ENCODE measurements at regions not wholly inside any gene's neighbourhood (a gene's known extent, or its start where the extent isn't known, plus 50 kb on each side); places are given as distances from the start of the nearest gene placed in this dataset.

DNA sequence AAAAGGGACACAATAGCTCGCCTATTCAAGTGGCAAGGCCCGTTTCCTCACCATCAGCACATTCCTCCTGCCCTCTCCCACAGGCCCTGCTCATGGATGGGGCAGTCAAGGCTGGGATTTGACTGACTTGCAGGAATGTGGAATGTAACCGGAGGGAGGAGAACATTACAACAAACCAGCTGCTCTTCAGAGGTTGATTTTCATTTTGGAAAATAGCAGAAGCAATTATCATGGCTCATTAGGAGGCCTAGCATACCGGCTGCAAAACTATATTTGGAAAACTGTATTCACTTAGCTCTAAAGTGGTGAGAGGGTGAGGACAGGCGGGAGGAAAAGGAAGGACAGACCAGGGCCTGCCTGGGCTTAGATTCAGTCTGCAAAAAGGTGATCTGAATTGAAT lies 283.7 kb downstream of the CD83 start:
- Histone ChIP-seq H3K27me3 (ENCODE audit: insufficient read depth) (no peaks in the 10 kb centered on the region), H4K20me1 (ENCODE audit: insufficient read depth) (no peaks in the 10 kb centered on the region), H3K4me3 (ENCODE audit: low read depth in 2 of 2, low read length in 1 of 2) (no peak overlapping the region), H3F3A (replicated peaks; ENCODE audit: insufficient read depth) (no peaks in the 10 kb centered on the region), H3K9me3 (no peaks in the 10 kb centered on the region), H3K9me2 (no peaks in the 10 kb centered on the region), H3K4me1 (ENCODE audit: control insufficient read depth in 1 of 2, insufficient read depth in 2 of 2, low read depth in 1 of 2, low read length in 1 of 2) (peaks cover 0 to 5% of the 10 kb centered on the region in 2 experiments; a peak in 1 of 4 replicates), H3K9ac (no peak overlapping the region), H3K36me3 (replicated peaks in 1 of 2; ENCODE audit: control insufficient read depth in 1 of 2, insufficient read depth in 2 of 2, low read length in 1 of 2) (no peaks in the 10 kb centered on the region), H3K27ac (ENCODE audit: low read depth in 2 of 2, low read length in 1 of 2) (no peak overlapping the region), H3K4me2 (no peak overlapping the region), H3K79me2 (ENCODE audit: insufficient read depth) (no peaks in the 10 kb centered on the region), H2AFZ (ENCODE audit: low read depth) (no peak overlapping the region)
- ChIA-PET POLR2A (no interaction called here), CTCF (no interaction called here)
- DNase-seq, result no peak
- WGBS (ENCODE audit: low lambda C conversion rate), result 21% methylated on average over 5 of the region's 5 CpGs
- TF ChIP-seq, protein P1, sequence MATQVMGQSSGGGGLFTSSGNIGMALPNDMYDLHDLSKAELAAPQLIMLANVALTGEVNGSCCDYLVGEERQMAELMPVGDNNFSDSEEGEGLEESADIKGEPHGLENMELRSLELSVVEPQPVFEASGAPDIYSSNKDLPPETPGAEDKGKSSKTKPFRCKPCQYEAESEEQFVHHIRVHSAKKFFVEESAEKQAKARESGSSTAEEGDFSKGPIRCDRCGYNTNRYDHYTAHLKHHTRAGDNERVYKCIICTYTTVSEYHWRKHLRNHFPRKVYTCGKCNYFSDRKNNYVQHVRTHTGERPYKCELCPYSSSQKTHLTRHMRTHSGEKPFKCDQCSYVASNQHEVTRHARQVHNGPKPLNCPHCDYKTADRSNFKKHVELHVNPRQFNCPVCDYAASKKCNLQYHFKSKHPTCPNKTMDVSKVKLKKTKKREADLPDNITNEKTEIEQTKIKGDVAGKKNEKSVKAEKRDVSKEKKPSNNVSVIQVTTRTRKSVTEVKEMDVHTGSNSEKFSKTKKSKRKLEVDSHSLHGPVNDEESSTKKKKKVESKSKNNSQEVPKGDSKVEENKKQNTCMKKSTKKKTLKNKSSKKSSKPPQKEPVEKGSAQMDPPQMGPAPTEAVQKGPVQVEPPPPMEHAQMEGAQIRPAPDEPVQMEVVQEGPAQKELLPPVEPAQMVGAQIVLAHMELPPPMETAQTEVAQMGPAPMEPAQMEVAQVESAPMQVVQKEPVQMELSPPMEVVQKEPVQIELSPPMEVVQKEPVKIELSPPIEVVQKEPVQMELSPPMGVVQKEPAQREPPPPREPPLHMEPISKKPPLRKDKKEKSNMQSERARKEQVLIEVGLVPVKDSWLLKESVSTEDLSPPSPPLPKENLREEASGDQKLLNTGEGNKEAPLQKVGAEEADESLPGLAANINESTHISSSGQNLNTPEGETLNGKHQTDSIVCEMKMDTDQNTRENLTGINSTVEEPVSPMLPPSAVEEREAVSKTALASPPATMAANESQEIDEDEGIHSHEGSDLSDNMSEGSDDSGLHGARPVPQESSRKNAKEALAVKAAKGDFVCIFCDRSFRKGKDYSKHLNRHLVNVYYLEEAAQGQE (IDR thresholded peaks at IDR 0.05; ENCODE audit: low read depth, low read length), result no peak
- no peak for TF ChIP-seq TCF12 (IDR thresholded peaks at IDR 0.05)

GRCh38 chr6:14406614-14407331 lies 289.2 kb downstream of the CD83 start:
- no peaks in the 10 kb centered on the region for H3K9me2 ChIP-seq
- H3K9ac ChIP-seq, result no peak overlapping the region
- TF ChIP-seq GATA2 (CRISPR knock-in tag; IDR thresholded peaks at IDR 0.05) (no peak), ZBTB33 (IDR thresholded peaks at IDR 0.05; ENCODE audit: borderline replicate concordance, low read depth) (no peak), ELF1 (IDR thresholded peaks at IDR 0.05) (no peak), RXRA (IDR thresholded peaks at IDR 0.05; ENCODE audit: borderline replicate concordance, low read depth) (no peak), GABPA (IDR thresholded peaks at IDR 0.05; ENCODE audit: low read depth) (no peak), EP300 (IDR thresholded peaks at IDR 0.05; ENCODE audit: borderline replicate concordance in 1 of 2, low read depth in 1 of 2, low read length in 1 of 2) (no peak), MAX (IDR thresholded peaks at IDR 0.05; ENCODE audit: low read depth) (no peak), CTCF (IDR thresholded peaks at IDR 0.05) (no peak), TAF1 (IDR thresholded peaks at IDR 0.05; ENCODE audit: borderline replicate concordance, low read depth, low read length) (no peak), JUND (IDR thresholded peaks at IDR 0.05) (no peak), RAD21 (IDR thresholded peaks at IDR 0.05; ENCODE audit: low read length) (no peak), RCOR1 (IDR thresholded peaks at IDR 0.05; ENCODE audit: low read length) (no peak), CHD2 (IDR thresholded peaks at IDR 0.05; ENCODE audit: low read length, partially characterized antibody) (no peak), FOXM1 (IDR thresholded peaks at IDR 0.05; ENCODE audit: low read depth) (no peak), SIN3A (IDR thresholded peaks at IDR 0.05; ENCODE audit: borderline replicate concordance, low read depth, low read length) (no peak)

More at GRCh38 chr6:14406614-14407331, 289.2 kb downstream of the CD83 start:
- H3K79me2 ChIP-seq (ENCODE audit: insufficient read depth), result no peaks in the 10 kb centered on the region
- H3K4me1 ChIP-seq (ENCODE audit: control insufficient read depth in 1 of 2, insufficient read depth in 2 of 2, low read depth in 1 of 2, low read length in 1 of 2), result peaks cover 0 to 5% of the 10 kb centered on the region in 2 experiments; a peak in 1 of 4 replicates
- no peak overlapping the region for H3K4me2 ChIP-seq
- H3K4me3 ChIP-seq (ENCODE audit: low read depth in 2 of 2, low read length in 1 of 2), result no peak overlapping the region
- H3K9me3 ChIP-seq, result no peaks in the 10 kb centered on the region
- no peaks in the 10 kb centered on the region for H3K36me3 ChIP-seq (replicated peaks in 1 of 2; ENCODE audit: control insufficient read depth in 1 of 2, insufficient read depth in 2 of 2, low read length in 1 of 2)
- H3K27me3 ChIP-seq (ENCODE audit: insufficient read depth), result no peaks in the 10 kb centered on the region
- no peak for DNase-seq
- 40% methylated on average over 9 of the region's 9 CpGs for WGBS (ENCODE audit: low lambda C conversion rate)
- no peaks in the 10 kb centered on the region for H4K20me1 ChIP-seq (ENCODE audit: insufficient read depth)
- no peaks in the 10 kb centered on the region for H3F3A ChIP-seq (replicated peaks; ENCODE audit: insufficient read depth)
- no peak overlapping the region for H2AFZ ChIP-seq (ENCODE audit: low read depth)
- POLR2A ChIA-PET, result no interaction called here
- H3K27ac ChIP-seq (ENCODE audit: low read depth in 2 of 2, low read length in 1 of 2), result no peak overlapping the region
- CTCF ChIA-PET, result no interaction called here

Measured in SK-N-SH (cell line).